Upper lobe of right lung (tissue), 1 donor: ENCODE measurements at regions not wholly inside any gene's neighbourhood (a gene's known extent, or its start where the extent isn't known, plus 50 kb on each side); places are given as distances from the start of the nearest gene placed in this dataset.
"Not testable (repeated sequence)": the region's sequence is repeated elsewhere in the genome, so short reads cannot be mapped to it uniquely, and the experiment has no call there.

Experiments used
- ATAC-seq: fragments of 200-7000 bp; cut with Tn5 transposase; one replicate; pipeline ENCODE4 v1.9.1; 2020; ENCODE audit warnings: mild to moderate bottlenecking, moderate library complexity
- DNase-seq: peaks from one replicate; pipeline ENCODE4 v3.0.0-alpha.2; 2020
- H3K27ac ChIP-seq: fragments of 200-600 bp; one replicate; pipeline ENCODE4 v1.8.0; 2022
- H3K27me3 ChIP-seq: fragments of 200-600 bp; one replicate; pipeline ENCODE4 v1.8.0; 2022; ENCODE audit warnings: mild to moderate bottlenecking
- H3K36me3 ChIP-seq: fragments of 200-600 bp; one replicate; pipeline ENCODE4 v1.8.0; 2022
- H3K4me1 ChIP-seq: fragments of 200-600 bp; one replicate; pipeline ENCODE4 v1.8.0; 2022
- H3K4me3 ChIP-seq: fragments of 200-600 bp; one replicate; pipeline ENCODE4 v1.8.0; 2022; ENCODE audit warnings: mild to moderate bottlenecking
- H3K9me3 ChIP-seq: fragments of 200-600 bp; one replicate; pipeline ENCODE4 v1.8.0; 2022
- intact Hi-C: fragments of 100-400 bp; cut with DNase I; formaldehyde crosslinking; loops from one replicate; pipeline ENCODE4 v1.11.0; 2022
- TF ChIP-seq, protein P1 (sequence below): fragments of 200-600 bp; IDR thresholded peaks from one replicate; pipeline ENCODE4 v1.8.0; 2022; ENCODE audit warnings: antibody characterized with exemption
- donor health status: DM: no; HTN: yes; CAD: no; lungs with severe emphysema.

DNA sequence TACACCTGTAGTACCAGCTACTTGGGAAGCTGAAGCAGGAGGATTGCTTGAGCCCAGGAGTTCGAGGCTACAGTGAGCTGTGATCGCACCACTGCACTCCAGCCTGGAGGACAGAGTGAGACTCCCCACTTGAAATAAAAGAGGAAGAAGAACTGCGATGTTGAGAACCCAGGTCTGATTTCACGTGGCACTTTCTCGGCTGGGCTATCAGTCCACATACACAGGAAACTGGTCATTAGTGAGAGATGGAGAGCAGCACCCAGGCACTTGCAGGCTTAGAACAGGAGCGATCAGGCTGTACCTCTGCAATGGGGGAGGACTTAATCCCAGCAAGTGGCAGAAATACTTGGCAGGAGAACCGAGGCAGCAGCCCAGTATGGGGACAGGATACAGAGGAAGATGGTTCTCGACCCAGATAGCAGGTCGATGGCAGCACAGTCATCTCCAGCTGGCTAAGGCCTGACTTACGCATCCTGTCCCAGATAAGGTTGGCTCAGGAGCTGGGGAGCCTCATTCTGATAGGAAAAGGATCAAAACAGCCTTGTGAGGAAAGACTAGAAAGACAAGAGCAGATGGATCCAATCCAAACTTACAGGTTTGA is 487.7 kb upstream of the AUTS2 start:
- TF ChIP-seq, protein P1, sequence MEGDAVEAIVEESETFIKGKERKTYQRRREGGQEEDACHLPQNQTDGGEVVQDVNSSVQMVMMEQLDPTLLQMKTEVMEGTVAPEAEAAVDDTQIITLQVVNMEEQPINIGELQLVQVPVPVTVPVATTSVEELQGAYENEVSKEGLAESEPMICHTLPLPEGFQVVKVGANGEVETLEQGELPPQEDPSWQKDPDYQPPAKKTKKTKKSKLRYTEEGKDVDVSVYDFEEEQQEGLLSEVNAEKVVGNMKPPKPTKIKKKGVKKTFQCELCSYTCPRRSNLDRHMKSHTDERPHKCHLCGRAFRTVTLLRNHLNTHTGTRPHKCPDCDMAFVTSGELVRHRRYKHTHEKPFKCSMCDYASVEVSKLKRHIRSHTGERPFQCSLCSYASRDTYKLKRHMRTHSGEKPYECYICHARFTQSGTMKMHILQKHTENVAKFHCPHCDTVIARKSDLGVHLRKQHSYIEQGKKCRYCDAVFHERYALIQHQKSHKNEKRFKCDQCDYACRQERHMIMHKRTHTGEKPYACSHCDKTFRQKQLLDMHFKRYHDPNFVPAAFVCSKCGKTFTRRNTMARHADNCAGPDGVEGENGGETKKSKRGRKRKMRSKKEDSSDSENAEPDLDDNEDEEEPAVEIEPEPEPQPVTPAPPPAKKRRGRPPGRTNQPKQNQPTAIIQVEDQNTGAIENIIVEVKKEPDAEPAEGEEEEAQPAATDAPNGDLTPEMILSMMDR: no peak
- H3K4me1 ChIP-seq: no peaks in the 10 kb centered on the region
- no peaks in the 10 kb centered on the region for H3K27me3 ChIP-seq
- H3K36me3 ChIP-seq: no peaks in the 10 kb centered on the region
- DNase-seq (no peak), ATAC-seq (no peak)
- H3K4me3 ChIP-seq: no peak overlapping the region
- no peak overlapping the region for H3K27ac ChIP-seq
- intact Hi-C loops: no loop called here
- no peaks in the 10 kb centered on the region for H3K9me3 ChIP-seq

DNA sequence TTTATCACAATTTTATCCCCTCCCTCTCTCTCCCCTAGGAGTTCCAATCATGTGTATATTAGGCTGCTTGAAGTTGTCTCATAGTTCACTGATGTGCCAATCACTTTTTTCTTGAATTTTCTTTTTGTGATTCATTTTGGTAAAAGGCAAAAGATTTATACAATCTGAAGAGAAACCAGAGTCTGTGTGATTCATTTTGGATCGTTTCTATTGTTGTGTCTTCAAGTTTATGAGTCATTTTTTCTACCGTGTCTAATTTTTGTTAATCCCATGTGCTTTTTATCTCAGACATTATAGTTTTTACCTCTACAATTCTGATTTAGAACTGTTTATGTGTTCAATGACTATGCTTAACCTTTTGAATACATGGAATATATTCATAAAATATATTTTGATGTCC is 483.9 kb upstream of the AUTS2 start:
- H3K27me3 ChIP-seq: no peaks in the 10 kb centered on the region
- intact Hi-C loops: no loop called here
- no peaks in the 10 kb centered on the region for H3K36me3 ChIP-seq
- DNase-seq (no peak), ATAC-seq (no peak)
- H3K4me3 ChIP-seq: no peak overlapping the region
- H3K9me3 ChIP-seq: no peaks in the 10 kb centered on the region
- no peak overlapping the region for H3K27ac ChIP-seq
- H3K4me1 ChIP-seq: no peaks in the 10 kb centered on the region
- TF ChIP-seq, protein P1: no peak

DNA sequence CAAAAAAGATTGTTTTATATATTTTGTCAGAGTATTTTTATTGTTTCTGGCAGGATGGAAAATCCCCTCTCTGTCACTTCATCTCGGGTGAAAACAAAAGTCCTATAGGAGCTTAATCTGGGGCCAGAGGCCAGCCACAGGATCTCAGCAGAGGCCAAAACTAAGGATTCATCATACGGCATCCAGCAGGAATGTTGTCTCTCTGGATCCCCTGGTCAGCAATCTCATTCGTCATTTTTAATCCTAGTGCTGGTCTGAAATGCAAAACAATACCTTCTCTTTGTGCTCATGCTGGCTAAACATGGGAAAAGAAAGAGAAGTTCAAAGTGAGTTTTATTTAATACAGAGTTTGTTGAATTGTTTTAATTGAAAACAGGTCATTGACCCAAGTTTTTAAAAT is 482.5 kb upstream of the AUTS2 start:
- Histone ChIP-seq H3K4me1 (no peaks in the 10 kb centered on the region), H3K27ac (no peak overlapping the region), H3K9me3 (no peaks in the 10 kb centered on the region), H3K27me3 (no peaks in the 10 kb centered on the region), H3K36me3 (no peaks in the 10 kb centered on the region), H3K4me3 (no peak overlapping the region)
- DNase-seq: no peak
- TF ChIP-seq, protein P1: no peak
- intact Hi-C loops: no loop called here
- ATAC-seq: no peak

DNA sequence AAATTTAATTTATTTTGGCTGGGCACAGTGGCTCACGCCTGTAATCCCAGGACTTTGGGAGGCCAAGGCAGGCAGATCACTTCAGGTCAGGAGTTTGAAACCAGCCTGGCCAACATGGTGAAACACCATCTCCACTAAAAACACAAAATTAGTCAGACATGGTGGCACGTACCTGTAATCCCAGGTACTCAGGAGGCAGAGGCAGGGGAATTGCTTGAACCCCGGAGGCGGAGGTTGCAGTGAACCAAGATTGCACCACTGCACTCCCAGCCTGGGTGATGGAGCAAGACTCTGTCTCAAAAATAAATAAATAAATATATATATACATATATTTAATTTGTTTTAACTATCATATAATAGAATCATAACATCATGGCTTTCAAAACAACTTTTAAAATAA is 482.1 kb upstream of the AUTS2 start:
- H3K36me3 ChIP-seq, H3K27me3 ChIP-seq, H3K4me3 ChIP-seq, H3K9me3 ChIP-seq, H3K4me1 ChIP-seq, ATAC-seq, DNase-seq, intact Hi-C loops, H3K27ac ChIP-seq: not testable (repeated sequence)

DNA sequence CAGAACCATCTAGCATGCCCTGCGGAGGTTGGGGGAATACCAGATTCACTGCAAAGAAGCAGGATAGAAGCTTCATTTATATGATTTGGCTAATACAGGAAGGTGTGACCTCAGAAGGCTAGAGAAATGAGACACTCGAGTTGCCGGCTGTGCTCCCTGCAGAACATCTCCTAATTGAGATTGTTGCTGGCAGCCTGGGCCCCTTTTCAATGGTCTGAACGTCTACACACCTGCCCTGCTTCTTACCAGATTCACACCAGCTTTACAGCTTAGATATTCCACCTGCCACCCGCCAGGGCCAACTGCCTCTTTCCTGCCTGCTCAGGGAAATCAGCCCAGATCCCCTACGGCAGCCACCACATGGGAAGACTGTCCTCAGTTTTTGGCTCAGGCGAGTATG is 475.3 kb upstream of the AUTS2 start:
- DNase-seq (no peak), ATAC-seq (no peak)
- no peaks in the 10 kb centered on the region for H3K4me1 ChIP-seq
- no peak overlapping the region for H3K27ac ChIP-seq
- intact Hi-C loops: no loop called here
- H3K36me3 ChIP-seq: no peaks in the 10 kb centered on the region
- H3K9me3 ChIP-seq: no peaks in the 10 kb centered on the region
- no peak overlapping the region for H3K4me3 ChIP-seq
- TF ChIP-seq, protein P1: no peak
- no peaks in the 10 kb centered on the region for H3K27me3 ChIP-seq

DNA sequence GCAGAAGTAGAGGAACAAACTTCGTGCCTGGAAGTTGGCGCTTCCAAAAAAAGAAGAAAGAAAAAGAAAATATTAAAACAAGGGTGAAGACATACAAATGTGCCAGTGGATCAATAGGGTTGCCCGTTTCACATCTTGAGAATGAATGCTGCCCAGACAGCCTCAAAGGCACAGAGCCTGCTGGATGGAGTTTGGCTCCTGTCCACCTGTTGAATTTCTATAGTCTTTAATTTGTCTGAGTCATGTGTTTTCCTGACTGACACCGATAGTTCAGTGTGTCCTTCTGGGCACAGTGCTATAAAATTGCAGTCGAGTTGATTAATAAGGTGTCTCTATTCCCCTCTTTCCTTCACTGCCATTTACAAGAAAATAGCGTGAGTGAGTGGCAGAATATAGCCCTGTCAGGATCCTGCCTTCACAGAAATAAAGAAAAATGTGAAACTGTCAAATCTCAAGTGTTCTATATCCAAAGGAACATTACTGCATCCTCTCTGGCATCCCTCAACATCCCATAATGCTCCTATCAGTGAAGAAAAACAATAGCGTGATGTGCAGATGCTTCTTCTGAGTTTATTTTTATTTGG is 471.3 kb upstream of the AUTS2 start:
- Histone ChIP-seq H3K27me3 (no peaks in the 10 kb centered on the region), H3K9me3 (no peaks in the 10 kb centered on the region), H3K27ac (no peak overlapping the region), H3K4me1 (no peaks in the 10 kb centered on the region), H3K4me3 (no peak overlapping the region), H3K36me3 (no peaks in the 10 kb centered on the region)
- TF ChIP-seq, protein P1: no peak
- DNase-seq (no peak), ATAC-seq (no peak)
- intact Hi-C loops: no loop called here
